Upper lobe of right lung (tissue), 1 donor: ENCODE measurements at regions not wholly inside any gene's neighbourhood (a gene's known extent, or its start where the extent isn't known, plus 50 kb on each side); places are given as distances from the start of the nearest gene placed in this dataset.

Experiments used
- ATAC-seq: fragments of 200-7000 bp; cut with Tn5 transposase; one replicate; pipeline ENCODE4 v1.9.1; 2020; ENCODE audit warnings: mild to moderate bottlenecking, moderate library complexity
- DNase-seq: peaks from one replicate; pipeline ENCODE4 v3.0.0-alpha.2; 2020
- H3K27ac ChIP-seq: fragments of 200-600 bp; one replicate; pipeline ENCODE4 v1.8.0; 2022
- H3K27me3 ChIP-seq: fragments of 200-600 bp; one replicate; pipeline ENCODE4 v1.8.0; 2022; ENCODE audit warnings: mild to moderate bottlenecking
- H3K36me3 ChIP-seq: fragments of 200-600 bp; one replicate; pipeline ENCODE4 v1.8.0; 2022
- H3K4me1 ChIP-seq: fragments of 200-600 bp; one replicate; pipeline ENCODE4 v1.8.0; 2022
- H3K4me3 ChIP-seq: fragments of 200-600 bp; one replicate; pipeline ENCODE4 v1.8.0; 2022; ENCODE audit warnings: mild to moderate bottlenecking
- H3K9me3 ChIP-seq: fragments of 200-600 bp; one replicate; pipeline ENCODE4 v1.8.0; 2022
- intact Hi-C: fragments of 100-400 bp; cut with DNase I; formaldehyde crosslinking; loops from one replicate; pipeline ENCODE4 v1.11.0; 2022
- TF ChIP-seq, protein P1 (sequence below): fragments of 200-600 bp; IDR thresholded peaks from one replicate; pipeline ENCODE4 v1.8.0; 2022; ENCODE audit warnings: antibody characterized with exemption
- donor health status: DM: no; HTN: yes; CAD: no; lungs with severe emphysema.

DNA sequence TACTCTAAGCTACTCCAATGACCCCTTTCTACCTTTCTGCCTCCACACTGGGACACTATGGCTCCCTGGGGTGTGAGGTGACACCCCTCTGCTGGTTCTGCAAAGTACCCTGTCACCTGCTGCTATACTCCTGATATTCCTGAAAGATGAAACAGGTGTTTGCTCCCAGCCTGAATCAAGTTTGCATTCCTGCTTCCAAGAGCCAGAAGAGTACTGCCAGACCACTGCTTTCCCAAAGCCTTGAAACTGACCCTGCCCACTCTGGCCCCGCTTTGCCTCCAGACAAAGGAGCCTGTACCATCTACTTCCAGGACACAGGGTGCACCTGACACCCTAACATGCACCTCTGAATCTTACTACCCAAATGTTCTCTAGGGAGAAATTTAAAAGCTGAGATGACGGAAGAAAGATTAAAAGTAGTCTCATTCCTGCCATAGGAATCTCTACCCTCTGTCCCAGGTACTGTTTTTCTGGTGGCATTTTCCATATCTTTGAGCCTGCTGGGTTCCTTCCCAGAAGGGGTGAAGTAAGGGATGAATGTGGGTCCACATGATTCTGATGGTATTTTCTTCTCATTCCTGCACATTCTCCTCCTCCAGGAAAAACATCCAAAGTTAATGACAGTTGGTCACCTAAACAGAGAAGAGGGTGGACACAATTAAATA is 70.3 kb upstream of the DUSP10 start:
- H3K27ac ChIP-seq = no peak overlapping the region
- H3K27me3 ChIP-seq = no peaks in the 10 kb centered on the region
- ATAC-seq = no peak
- TF ChIP-seq, protein P1, sequence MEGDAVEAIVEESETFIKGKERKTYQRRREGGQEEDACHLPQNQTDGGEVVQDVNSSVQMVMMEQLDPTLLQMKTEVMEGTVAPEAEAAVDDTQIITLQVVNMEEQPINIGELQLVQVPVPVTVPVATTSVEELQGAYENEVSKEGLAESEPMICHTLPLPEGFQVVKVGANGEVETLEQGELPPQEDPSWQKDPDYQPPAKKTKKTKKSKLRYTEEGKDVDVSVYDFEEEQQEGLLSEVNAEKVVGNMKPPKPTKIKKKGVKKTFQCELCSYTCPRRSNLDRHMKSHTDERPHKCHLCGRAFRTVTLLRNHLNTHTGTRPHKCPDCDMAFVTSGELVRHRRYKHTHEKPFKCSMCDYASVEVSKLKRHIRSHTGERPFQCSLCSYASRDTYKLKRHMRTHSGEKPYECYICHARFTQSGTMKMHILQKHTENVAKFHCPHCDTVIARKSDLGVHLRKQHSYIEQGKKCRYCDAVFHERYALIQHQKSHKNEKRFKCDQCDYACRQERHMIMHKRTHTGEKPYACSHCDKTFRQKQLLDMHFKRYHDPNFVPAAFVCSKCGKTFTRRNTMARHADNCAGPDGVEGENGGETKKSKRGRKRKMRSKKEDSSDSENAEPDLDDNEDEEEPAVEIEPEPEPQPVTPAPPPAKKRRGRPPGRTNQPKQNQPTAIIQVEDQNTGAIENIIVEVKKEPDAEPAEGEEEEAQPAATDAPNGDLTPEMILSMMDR = no peak
- no peak for DNase-seq
- H3K4me3 ChIP-seq = no peak overlapping the region
- intact Hi-C loops = no loop called here
- peaks cover 9% of the 10 kb centered on the region for H3K4me1 ChIP-seq
- no peaks in the 10 kb centered on the region for H3K9me3 ChIP-seq
- H3K36me3 ChIP-seq = no peaks in the 10 kb centered on the region

DNA sequence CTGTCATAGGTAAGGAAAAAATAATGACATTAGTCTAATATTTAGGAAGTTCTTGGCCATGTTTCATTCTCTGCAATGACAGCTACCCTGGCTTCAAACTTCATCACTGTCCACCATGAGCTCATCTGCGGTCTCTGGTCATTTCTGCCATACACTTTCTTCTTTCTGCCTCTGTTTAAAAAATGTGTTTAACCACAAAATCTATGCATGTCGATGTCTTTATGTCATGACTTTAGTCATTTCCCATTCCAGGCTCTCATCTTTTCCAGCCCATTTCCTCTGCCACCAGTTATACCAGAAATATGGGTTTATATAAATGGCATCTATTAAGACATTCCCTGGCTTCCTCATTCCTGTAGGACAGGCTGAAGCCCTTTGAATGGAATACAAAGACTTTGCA is 68.5 kb upstream of the DUSP10 start:
- ATAC-seq = no peak
- DNase-seq = no peak
- Histone ChIP-seq H3K9me3 (no peaks in the 10 kb centered on the region), H3K27ac (no peak overlapping the region), H3K4me3 (no peak overlapping the region), H3K4me1 (peaks cover 9% of the 10 kb centered on the region), H3K27me3 (no peaks in the 10 kb centered on the region), H3K36me3 (no peaks in the 10 kb centered on the region)
- intact Hi-C loops = no loop called here
- TF ChIP-seq, protein P1 = no peak

DNA sequence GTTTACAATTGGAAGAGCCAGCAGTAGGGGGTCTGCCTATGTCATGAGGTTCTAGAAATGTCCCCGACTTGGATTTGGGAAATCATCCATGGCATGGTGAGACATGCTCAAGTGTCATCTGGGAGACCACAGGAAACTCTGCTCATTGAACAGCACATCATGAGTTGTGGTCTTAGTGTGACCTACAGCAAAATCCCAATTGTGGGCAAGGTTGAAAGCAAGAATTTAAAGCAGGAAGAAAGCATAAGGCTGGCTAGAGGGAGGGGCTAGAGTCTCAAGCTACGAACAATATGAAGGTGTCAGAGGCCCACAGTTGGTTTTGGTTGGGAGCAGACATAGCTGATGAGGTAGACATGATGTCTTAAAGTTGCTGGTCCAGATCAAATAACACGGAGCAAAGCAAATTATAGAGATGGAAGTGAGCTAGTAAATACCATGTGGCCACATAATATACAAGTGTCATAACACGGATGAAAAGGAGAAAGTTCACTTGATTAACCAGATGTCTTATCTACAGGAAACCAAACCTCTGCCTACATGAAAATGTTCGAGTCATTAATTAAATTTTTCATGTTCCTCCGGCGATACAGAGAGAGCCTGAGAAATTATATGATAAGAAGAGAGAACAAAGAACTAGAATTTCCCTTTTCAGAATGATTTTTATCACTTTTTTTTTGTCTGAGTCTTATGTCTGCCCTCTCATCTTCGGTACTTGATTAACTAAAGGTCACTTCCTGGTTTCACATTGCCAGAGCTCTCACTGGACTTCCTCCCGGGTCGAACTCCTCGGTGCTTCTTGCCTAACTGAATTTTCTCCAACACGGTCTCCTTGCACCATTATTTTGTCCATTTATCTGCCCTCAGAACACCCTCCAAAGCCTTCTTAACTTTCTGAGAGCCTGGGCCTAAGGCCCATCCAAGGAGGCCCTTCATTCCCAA is 67.5 kb upstream of the DUSP10 start:
- no peaks in the 10 kb centered on the region for H3K36me3 ChIP-seq
- H3K4me3 ChIP-seq = no peak overlapping the region
- TF ChIP-seq, protein P1 = no peak
- no peaks in the 10 kb centered on the region for H3K27me3 ChIP-seq
- no peaks in the 10 kb centered on the region for H3K9me3 ChIP-seq
- ATAC-seq (peak; percentile 73), DNase-seq (no peak)
- no peak overlapping the region for H3K27ac ChIP-seq
- intact Hi-C loops = no loop called here
- H3K4me1 ChIP-seq = peaks cover 9% of the 10 kb centered on the region

DNA sequence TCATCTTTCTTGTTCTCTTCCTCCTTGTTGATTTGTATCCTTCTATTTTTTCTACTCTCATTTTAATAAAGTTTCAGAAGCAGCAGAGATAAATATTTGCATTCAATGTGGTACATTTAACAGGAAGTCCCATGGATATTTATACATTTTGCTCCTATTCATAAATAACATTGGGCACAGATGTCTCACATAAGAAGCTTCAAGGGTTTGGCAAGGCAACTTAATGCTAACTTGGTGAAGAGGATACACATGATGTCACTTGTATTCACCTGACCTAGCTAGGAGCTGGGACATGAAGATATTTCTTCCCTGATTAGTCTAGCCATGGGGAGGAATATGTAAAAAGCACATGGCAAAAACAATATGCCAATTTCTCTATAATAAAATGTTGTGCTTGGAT is 65.1 kb upstream of the DUSP10 start:
- no peak overlapping the region for H3K4me3 ChIP-seq
- no peaks in the 10 kb centered on the region for H3K36me3 ChIP-seq
- H3K9me3 ChIP-seq = no peaks in the 10 kb centered on the region
- peaks cover 9% of the 10 kb centered on the region for H3K4me1 ChIP-seq
- DNase-seq (no peak), ATAC-seq (no peak)
- no peak overlapping the region for H3K27ac ChIP-seq
- TF ChIP-seq, protein P1 = no peak
- H3K27me3 ChIP-seq = no peaks in the 10 kb centered on the region
- intact Hi-C loops = no loop called here

DNA sequence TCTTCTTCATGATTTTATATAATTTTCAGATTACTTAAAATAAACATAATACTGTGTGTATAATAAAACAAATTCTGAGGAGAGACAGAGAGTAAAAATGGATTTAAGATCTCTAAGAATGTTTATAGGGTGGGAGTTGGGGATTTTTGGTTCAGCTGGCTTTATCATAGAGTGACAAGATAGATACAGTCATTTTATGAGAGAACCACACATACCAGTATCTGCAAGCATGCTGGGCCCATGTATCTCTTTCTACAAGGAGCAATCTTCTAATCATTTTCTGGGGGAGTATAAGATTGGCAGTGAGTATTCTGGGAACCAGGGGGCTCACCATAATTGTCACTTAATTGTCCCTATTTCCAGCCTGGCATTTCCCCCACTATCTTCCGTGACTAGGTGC is 64.3 kb upstream of the DUSP10 start:
- Histone ChIP-seq H3K9me3 (no peaks in the 10 kb centered on the region), H3K4me3 (no peak overlapping the region), H3K4me1 (peaks cover 9% of the 10 kb centered on the region), H3K36me3 (no peaks in the 10 kb centered on the region), H3K27ac (no peak overlapping the region), H3K27me3 (no peaks in the 10 kb centered on the region)
- intact Hi-C loops = no loop called here
- TF ChIP-seq, protein P1 = no peak
- no peak for ATAC-seq
- DNase-seq = no peak
